ENCODE measurements at regions not wholly inside any gene's neighbourhood (a gene's known extent, or its start where the extent isn't known, plus 50 kb on each side); places are given as distances from the start of the nearest gene placed in this dataset.

GRCh38 chr2:236956641-236957040 is 129.0 kb upstream of the COPS8 start:
- Histone ChIP-seq H3K27me3 (no peaks in the 10 kb centered on the region), H3K9ac (ENCODE audit: low read depth in 2 of 2, low read length in 2 of 2) (no peak overlapping the region), H3K4me1 (no peaks in the 10 kb centered on the region), H3K27ac (no peak overlapping the region), H3K4me3 (no peak overlapping the region), H3K9me3 (no peaks in the 10 kb centered on the region), H3K36me3 (no peaks in the 10 kb centered on the region)
- no peak for TF ChIP-seq CTCF (IDR thresholded peaks at IDR 0.05)
- intact Hi-C loops (cut with DNase I), result no loop called here
- no peak for DNase-seq

GRCh38 chr2:236959036-236959435 is 126.7 kb upstream of the COPS8 start:
- Histone ChIP-seq H3K9me3 (no peaks in the 10 kb centered on the region), H3K9ac (ENCODE audit: low read depth in 2 of 2, low read length in 2 of 2) (no peak overlapping the region), H3K36me3 (no peaks in the 10 kb centered on the region), H3K27me3 (no peaks in the 10 kb centered on the region), H3K4me1 (no peaks in the 10 kb centered on the region), H3K27ac (no peak overlapping the region), H3K4me3 (no peak overlapping the region)
- intact Hi-C loops (cut with DNase I), result no loop called here
- no peak for TF ChIP-seq CTCF (IDR thresholded peaks at IDR 0.05)
- no peak for DNase-seq

GRCh38 chr2:236959876-236960275 is 125.8 kb upstream of the COPS8 start:
- Histone ChIP-seq H3K4me3 (no peak overlapping the region), H3K27me3 (no peaks in the 10 kb centered on the region), H3K36me3 (no peaks in the 10 kb centered on the region), H3K27ac (no peak overlapping the region), H3K9me3 (no peaks in the 10 kb centered on the region), H3K9ac (ENCODE audit: low read depth in 2 of 2, low read length in 2 of 2) (no peak overlapping the region), H3K4me1 (no peaks in the 10 kb centered on the region)
- intact Hi-C loops (cut with DNase I), result no loop called here
- TF ChIP-seq CTCF (IDR thresholded peaks at IDR 0.05), result no peak
- no peak for DNase-seq

GRCh38 chr2:236960531-236960930 is 125.2 kb upstream of the COPS8 start:
- Histone ChIP-seq H3K4me1 (no peaks in the 10 kb centered on the region), H3K9ac (ENCODE audit: low read depth in 2 of 2, low read length in 2 of 2) (no peak overlapping the region), H3K4me3 (no peak overlapping the region), H3K9me3 (no peaks in the 10 kb centered on the region), H3K36me3 (no peaks in the 10 kb centered on the region), H3K27ac (no peak overlapping the region), H3K27me3 (no peaks in the 10 kb centered on the region)
- DNase-seq, result no peak
- no peak for TF ChIP-seq CTCF (IDR thresholded peaks at IDR 0.05)
- intact Hi-C loops (cut with DNase I), result no loop called here

GRCh38 chr2:236962816-236963215 is 122.9 kb upstream of the COPS8 start:
- DNase-seq, result no peak
- TF ChIP-seq CTCF (IDR thresholded peaks at IDR 0.05), result no peak
- intact Hi-C loops (cut with DNase I), result no loop called here
- Histone ChIP-seq H3K4me3 (no peak overlapping the region), H3K4me1 (no peaks in the 10 kb centered on the region), H3K27ac (no peak overlapping the region), H3K9me3 (no peaks in the 10 kb centered on the region), H3K36me3 (no peaks in the 10 kb centered on the region), H3K27me3 (no peaks in the 10 kb centered on the region), H3K9ac (ENCODE audit: low read depth in 2 of 2, low read length in 2 of 2) (no peak overlapping the region)
